Prostate gland (tissue), 2 donors: ENCODE measurements at regions not wholly inside any gene's neighbourhood (a gene's known extent, or its start where the extent isn't known, plus 50 kb on each side); places are given as distances from the start of the nearest gene placed in this dataset.
"Not testable (repeated sequence)": the region's sequence is repeated elsewhere in the genome, so short reads cannot be mapped to it uniquely, and the experiment has no call there.

ENCODE experiments used
- CTCF ChIP-seq, 4 experiments: fragments of 200-600 bp in 2 of 4; fragments of 450-650 bp in 2 of 4; sonication (generic) in 2 of 4; IDR thresholded peaks; 1 replicate in 3 of 4; 2 replicates in 1 of 4; pipeline ENCODE4 v1.5.1; 2016 to 2019; ENCODE audit warnings: antibody characterized with exemption in 4 of 4, mild to moderate bottlenecking in 2 of 4, moderate library complexity in 2 of 4
- POLR2A ChIP-seq: fragments of 450-650 bp; IDR thresholded peaks from one replicate; pipeline ENCODE4 v1.6.1; 2016; ENCODE audit warnings: antibody characterized with exemption, mild to moderate bottlenecking

DNA sequence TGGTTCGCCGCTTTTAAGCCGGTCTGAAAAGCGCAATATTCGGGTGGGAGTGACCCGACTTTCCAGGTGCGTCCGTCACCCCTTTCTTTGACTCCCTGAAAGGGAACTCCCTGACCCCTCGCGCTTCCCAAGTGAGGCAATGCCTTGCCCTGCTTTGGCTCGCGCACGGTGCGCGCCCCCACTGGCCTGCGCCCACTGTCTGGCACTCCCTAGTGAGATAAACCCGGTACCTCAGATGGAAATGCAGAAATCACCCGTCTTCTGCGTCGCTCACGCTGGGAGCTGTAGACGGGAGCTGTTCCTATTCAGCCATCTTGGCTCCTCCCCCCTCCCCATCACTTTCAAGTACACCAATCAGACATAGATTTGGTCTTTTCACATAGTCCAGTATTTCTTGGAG is 88.2 kb downstream of the EBLN1 start:
- TF ChIP-seq POLR2A; CTCF (IDR thresholded peaks at IDR 0.05): not testable (repeated sequence)
